ENCODE measurements at regions not wholly inside any gene's neighbourhood (a gene's known extent, or its start where the extent isn't known, plus 50 kb on each side); places are given as distances from the start of the nearest gene placed in this dataset.

DNA sequence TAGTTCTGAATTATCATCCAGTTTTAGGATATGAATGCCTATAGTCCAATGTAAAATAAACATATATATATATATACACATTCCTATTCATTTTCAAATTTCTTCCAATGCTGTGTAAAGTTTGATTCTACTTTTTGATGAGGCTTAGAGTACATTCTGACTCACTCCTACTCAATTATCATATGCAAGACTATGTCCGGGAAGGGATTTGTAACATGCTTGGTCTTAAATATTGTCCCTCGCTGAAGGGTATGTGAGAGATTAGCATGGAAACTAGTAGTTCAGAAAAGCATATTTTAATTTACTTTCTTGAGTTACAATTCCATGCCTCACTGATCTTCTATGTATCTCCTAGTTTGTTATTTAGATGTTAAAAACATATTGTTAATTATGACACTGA is 377.7 kb upstream of the MAP2 start:
- H3K36me3 ChIP-seq (ENCODE audit: control insufficient read depth, low read length), result no peaks in the 10 kb centered on the region
- H3K9me3 ChIP-seq (ENCODE audit: control insufficient read depth, insufficient read depth, low read length), result no peaks in the 10 kb centered on the region
- H3K4me2 ChIP-seq (ENCODE audit: low read length), result no peak overlapping the region
- H3K27me3 ChIP-seq (ENCODE audit: control insufficient read depth, low read length), result no peaks in the 10 kb centered on the region
- TF ChIP-seq, protein P1, sequence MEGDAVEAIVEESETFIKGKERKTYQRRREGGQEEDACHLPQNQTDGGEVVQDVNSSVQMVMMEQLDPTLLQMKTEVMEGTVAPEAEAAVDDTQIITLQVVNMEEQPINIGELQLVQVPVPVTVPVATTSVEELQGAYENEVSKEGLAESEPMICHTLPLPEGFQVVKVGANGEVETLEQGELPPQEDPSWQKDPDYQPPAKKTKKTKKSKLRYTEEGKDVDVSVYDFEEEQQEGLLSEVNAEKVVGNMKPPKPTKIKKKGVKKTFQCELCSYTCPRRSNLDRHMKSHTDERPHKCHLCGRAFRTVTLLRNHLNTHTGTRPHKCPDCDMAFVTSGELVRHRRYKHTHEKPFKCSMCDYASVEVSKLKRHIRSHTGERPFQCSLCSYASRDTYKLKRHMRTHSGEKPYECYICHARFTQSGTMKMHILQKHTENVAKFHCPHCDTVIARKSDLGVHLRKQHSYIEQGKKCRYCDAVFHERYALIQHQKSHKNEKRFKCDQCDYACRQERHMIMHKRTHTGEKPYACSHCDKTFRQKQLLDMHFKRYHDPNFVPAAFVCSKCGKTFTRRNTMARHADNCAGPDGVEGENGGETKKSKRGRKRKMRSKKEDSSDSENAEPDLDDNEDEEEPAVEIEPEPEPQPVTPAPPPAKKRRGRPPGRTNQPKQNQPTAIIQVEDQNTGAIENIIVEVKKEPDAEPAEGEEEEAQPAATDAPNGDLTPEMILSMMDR (IDR thresholded peaks at IDR 0.05; ENCODE audit: low read depth, low read length, poor library complexity, severe bottlenecking), result no peak
- H3K79me2 ChIP-seq (ENCODE audit: control insufficient read depth, low read length), result no peaks in the 10 kb centered on the region
- no peaks in the 10 kb centered on the region; the same call in 1 of the 2 replicates for H3K9me2 ChIP-seq (replicated peaks; ENCODE audit: control insufficient read depth, low read length)
- no peaks in the 10 kb centered on the region for H4K20me1 ChIP-seq (ENCODE audit: control insufficient read depth, insufficient read depth, low read depth, low read length)
- no peaks in the 10 kb centered on the region for H3K4me1 ChIP-seq (ENCODE audit: control insufficient read depth, low read length)
- H3K4me3 ChIP-seq (ENCODE audit: low read length), result no peak overlapping the region
- no peaks in the 10 kb centered on the region for H3F3A ChIP-seq (ENCODE audit: control insufficient read depth, insufficient read depth)
- no peak overlapping the region for H3K27ac ChIP-seq (ENCODE audit: low read depth, low read length)

DNA sequence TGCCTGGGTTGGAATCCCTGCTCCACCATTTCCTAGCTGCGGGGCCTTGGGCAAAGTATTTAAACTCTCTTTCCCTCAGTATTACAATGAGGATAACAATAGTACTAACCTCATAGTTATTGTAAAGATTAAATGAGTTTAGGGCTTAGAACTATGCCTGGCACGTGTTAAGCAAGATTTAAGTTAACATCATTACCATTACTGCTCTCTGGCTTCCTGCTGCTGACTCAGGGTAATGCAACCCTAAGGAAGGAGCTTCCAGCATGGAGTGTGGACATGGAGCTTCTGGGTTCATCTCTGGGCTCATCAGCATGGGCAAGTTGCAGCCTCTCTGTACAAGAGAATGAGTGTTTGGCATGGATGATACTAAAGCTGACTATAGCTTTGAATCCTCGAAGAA is 374.2 kb upstream of the MAP2 start:
- no peak overlapping the region for H3K27ac ChIP-seq (ENCODE audit: low read depth, low read length)
- no peaks in the 10 kb centered on the region for H3K9me3 ChIP-seq (ENCODE audit: control insufficient read depth, insufficient read depth, low read length)
- no peaks in the 10 kb centered on the region for H4K20me1 ChIP-seq (ENCODE audit: control insufficient read depth, insufficient read depth, low read depth, low read length)
- H3K79me2 ChIP-seq (ENCODE audit: control insufficient read depth, low read length), result no peaks in the 10 kb centered on the region
- no peaks in the 10 kb centered on the region; the same call in 1 of the 2 replicates for H3K9me2 ChIP-seq (replicated peaks; ENCODE audit: control insufficient read depth, low read length)
- no peaks in the 10 kb centered on the region for H3K36me3 ChIP-seq (ENCODE audit: control insufficient read depth, low read length)
- no peak overlapping the region for H3K4me2 ChIP-seq (ENCODE audit: low read length)
- TF ChIP-seq, protein P1 (IDR thresholded peaks at IDR 0.05; ENCODE audit: low read depth, low read length, poor library complexity, severe bottlenecking), result no peak
- TF ChIP-seq EZH2phosphoT487 (IDR thresholded peaks at IDR 0.05; ENCODE audit: borderline replicate concordance, low read length), result no peak
- no peak overlapping the region for H3K4me3 ChIP-seq (ENCODE audit: low read length)
- H3F3A ChIP-seq (ENCODE audit: control insufficient read depth, insufficient read depth), result no peaks in the 10 kb centered on the region
- H3K27me3 ChIP-seq (ENCODE audit: control insufficient read depth, low read length), result no peaks in the 10 kb centered on the region
- no peaks in the 10 kb centered on the region for H3K4me1 ChIP-seq (ENCODE audit: control insufficient read depth, low read length)

DNA sequence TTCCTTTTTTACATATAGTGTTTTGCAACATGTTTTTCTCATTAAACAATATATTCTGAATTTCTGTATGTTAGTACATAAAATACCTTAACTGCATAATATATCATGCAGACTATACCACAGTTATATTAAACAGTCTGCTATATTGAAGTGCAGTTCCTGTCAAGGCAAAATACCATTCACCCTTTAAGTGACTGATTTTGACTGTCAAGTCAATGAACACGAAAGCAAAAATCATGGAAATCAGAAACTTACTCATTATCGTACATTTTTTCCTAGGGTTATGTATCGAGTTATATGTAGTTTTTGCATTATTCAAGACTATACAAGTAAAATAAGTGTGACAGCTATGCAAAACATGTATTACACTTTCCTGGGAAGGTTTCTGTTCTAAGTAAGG is 361.6 kb upstream of the MAP2 start:
- Histone ChIP-seq H3K4me2 (ENCODE audit: low read length) (no peak overlapping the region), H3K4me1 (ENCODE audit: control insufficient read depth, low read length) (no peaks in the 10 kb centered on the region), H3K36me3 (ENCODE audit: control insufficient read depth, low read length) (no peaks in the 10 kb centered on the region), H3F3A (ENCODE audit: control insufficient read depth, insufficient read depth) (no peaks in the 10 kb centered on the region), H3K79me2 (ENCODE audit: control insufficient read depth, low read length) (no peaks in the 10 kb centered on the region), H3K27ac (ENCODE audit: low read depth, low read length) (no peak overlapping the region), H3K9me3 (ENCODE audit: control insufficient read depth, insufficient read depth, low read length) (no peaks in the 10 kb centered on the region), H3K27me3 (ENCODE audit: control insufficient read depth, low read length) (no peaks in the 10 kb centered on the region), H3K4me3 (ENCODE audit: low read length) (no peak overlapping the region), H4K20me1 (ENCODE audit: control insufficient read depth, insufficient read depth, low read depth, low read length) (no peaks in the 10 kb centered on the region), H3K9me2 (replicated peaks; ENCODE audit: control insufficient read depth, low read length) (no peaks in the 10 kb centered on the region)
- no peak for TF ChIP-seq EZH2phosphoT487 (IDR thresholded peaks at IDR 0.05; ENCODE audit: borderline replicate concordance, low read length)
- TF ChIP-seq, protein P1 (IDR thresholded peaks at IDR 0.05; ENCODE audit: low read depth, low read length, poor library complexity, severe bottlenecking), result no peak

DNA sequence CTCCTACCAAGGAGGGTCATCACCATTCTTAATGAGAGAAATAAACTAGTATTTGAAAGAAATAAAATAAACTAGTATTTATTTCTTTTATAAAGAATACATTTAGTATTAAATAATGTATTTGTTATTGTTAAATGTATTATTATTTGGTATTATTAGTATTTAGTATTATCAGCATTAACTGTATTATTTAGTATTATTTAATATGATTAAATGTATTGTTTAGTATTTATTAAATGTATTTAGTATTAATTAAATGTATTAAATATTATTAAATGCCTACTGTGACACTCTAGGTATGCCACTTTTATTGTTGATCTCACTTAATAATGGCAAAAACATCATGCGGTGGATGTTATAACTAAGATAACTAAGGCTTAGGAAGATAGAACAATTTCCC is 353.6 kb upstream of the MAP2 start:
- TF ChIP-seq, protein P1 (IDR thresholded peaks at IDR 0.05; ENCODE audit: low read depth, low read length, poor library complexity, severe bottlenecking), result no peak
- no peak for TF ChIP-seq EZH2phosphoT487 (IDR thresholded peaks at IDR 0.05; ENCODE audit: borderline replicate concordance, low read length)
- H3K27me3 ChIP-seq (ENCODE audit: control insufficient read depth, low read length), result no peaks in the 10 kb centered on the region
- no peaks in the 10 kb centered on the region for H3K79me2 ChIP-seq (ENCODE audit: control insufficient read depth, low read length)
- H3K4me2 ChIP-seq (ENCODE audit: low read length), result no peak overlapping the region
- H3K27ac ChIP-seq (ENCODE audit: low read depth, low read length), result no peak overlapping the region
- no peaks in the 10 kb centered on the region for H4K20me1 ChIP-seq (ENCODE audit: control insufficient read depth, insufficient read depth, low read depth, low read length)
- no peaks in the 10 kb centered on the region for H3K9me3 ChIP-seq (ENCODE audit: control insufficient read depth, insufficient read depth, low read length)
- H3K9me2 ChIP-seq (replicated peaks; ENCODE audit: control insufficient read depth, low read length), result no peaks in the 10 kb centered on the region
- H3K4me1 ChIP-seq (ENCODE audit: control insufficient read depth, low read length), result no peaks in the 10 kb centered on the region
- no peak overlapping the region for H3K4me3 ChIP-seq (ENCODE audit: low read length)
- no peaks in the 10 kb centered on the region for H3K36me3 ChIP-seq (ENCODE audit: control insufficient read depth, low read length)
- H3F3A ChIP-seq (ENCODE audit: control insufficient read depth, insufficient read depth), result no peaks in the 10 kb centered on the region
